ENCODE measurements at regions not wholly inside any gene's neighbourhood (a gene's known extent, or its start where the extent isn't known, plus 50 kb on each side); places are given as distances from the start of the nearest gene placed in this dataset.

DNA sequence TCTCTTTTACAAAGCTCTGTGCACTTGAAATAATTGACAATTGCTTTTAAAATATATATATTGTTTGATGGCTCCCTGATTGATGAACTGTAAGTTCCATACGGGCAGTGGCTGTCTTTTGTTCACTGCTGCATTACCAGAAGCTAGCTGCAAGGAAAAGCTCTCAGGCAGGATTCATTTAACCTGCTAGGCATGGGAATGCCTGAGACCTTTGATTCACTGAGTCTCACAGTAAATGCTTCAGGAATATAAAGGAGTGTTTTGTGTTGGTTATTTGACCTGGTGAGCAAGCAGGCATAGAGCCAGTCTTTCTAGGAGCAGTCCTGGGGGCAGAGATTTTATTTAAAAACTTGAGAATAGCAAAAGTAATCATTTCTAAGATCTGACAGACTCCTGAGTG, 193.2 kb upstream of the ITGA4 start:
- H3K79me2 ChIP-seq (ENCODE audit: control insufficient read depth, insufficient read depth, low read length), result no peaks in the 10 kb centered on the region
- H3K27ac ChIP-seq (ENCODE audit: control insufficient read depth, insufficient read depth, low read length), result no peak overlapping the region
- no peaks in the 10 kb centered on the region for H3K27me3 ChIP-seq (ENCODE audit: control insufficient read depth, extremely low read depth, insufficient read depth, low read length)
- H3K4me2 ChIP-seq (ENCODE audit: control insufficient read depth, extremely low read depth, insufficient read depth, low read depth, low read length), result no peak overlapping the region
- TF ChIP-seq, protein P1, sequence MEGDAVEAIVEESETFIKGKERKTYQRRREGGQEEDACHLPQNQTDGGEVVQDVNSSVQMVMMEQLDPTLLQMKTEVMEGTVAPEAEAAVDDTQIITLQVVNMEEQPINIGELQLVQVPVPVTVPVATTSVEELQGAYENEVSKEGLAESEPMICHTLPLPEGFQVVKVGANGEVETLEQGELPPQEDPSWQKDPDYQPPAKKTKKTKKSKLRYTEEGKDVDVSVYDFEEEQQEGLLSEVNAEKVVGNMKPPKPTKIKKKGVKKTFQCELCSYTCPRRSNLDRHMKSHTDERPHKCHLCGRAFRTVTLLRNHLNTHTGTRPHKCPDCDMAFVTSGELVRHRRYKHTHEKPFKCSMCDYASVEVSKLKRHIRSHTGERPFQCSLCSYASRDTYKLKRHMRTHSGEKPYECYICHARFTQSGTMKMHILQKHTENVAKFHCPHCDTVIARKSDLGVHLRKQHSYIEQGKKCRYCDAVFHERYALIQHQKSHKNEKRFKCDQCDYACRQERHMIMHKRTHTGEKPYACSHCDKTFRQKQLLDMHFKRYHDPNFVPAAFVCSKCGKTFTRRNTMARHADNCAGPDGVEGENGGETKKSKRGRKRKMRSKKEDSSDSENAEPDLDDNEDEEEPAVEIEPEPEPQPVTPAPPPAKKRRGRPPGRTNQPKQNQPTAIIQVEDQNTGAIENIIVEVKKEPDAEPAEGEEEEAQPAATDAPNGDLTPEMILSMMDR (optimal IDR thresholded peaks at IDR 0.05 in 1 of 3, IDR thresholded peaks at IDR 0.05 in 1 of 3, conservative IDR thresholded peaks at IDR 0.05 in 1 of 3; ENCODE audit: extremely low read depth in 1 of 3, insufficient read depth in 2 of 3, low read length in 3 of 3), result no peak
- no peak for TF ChIP-seq EZH2 (IDR thresholded peaks at IDR 0.05; ENCODE audit: low read length)
- DNase-seq (ENCODE audit: low read depth, low spot score) (no peak), FAIRE-seq (no peak)
- no peak overlapping the region for H3K4me3 ChIP-seq (ENCODE audit: control insufficient read depth in 2 of 3, extremely low read depth in 1 of 3, insufficient read depth in 2 of 3, low read depth in 1 of 3, low read length in 3 of 3)
- no peaks in the 10 kb centered on the region for H3K9me1 ChIP-seq (ENCODE audit: control insufficient read depth, extremely low read depth, insufficient read depth, low read length)
- H3K9me3 ChIP-seq (ENCODE audit: control insufficient read depth, low read depth, low read length), result no peaks in the 10 kb centered on the region
- H2AFZ ChIP-seq (ENCODE audit: control insufficient read depth, low read length), result no peak overlapping the region
- no peak overlapping the region for H3K9ac ChIP-seq (ENCODE audit: control insufficient read depth, extremely low read depth, insufficient read depth, low read length)
- no peaks in the 10 kb centered on the region for H3K36me3 ChIP-seq (ENCODE audit: control insufficient read depth in 2 of 2, extremely low read depth in 1 of 2, insufficient read depth in 2 of 2, low read length in 2 of 2)
- dilution Hi-C loops (cut with MboI; ENCODE audit: extremely low pct_ligation_motif_present, low sequenced_read_pairs), result no loop called here
- no peaks in the 10 kb centered on the region for H4K20me1 ChIP-seq (ENCODE audit: control insufficient read depth, extremely low read depth, insufficient read depth, low read length)
- no peaks in the 10 kb centered on the region for H3K4me1 ChIP-seq (ENCODE audit: control insufficient read depth, extremely low read depth, insufficient read depth, low read length)

DNA sequence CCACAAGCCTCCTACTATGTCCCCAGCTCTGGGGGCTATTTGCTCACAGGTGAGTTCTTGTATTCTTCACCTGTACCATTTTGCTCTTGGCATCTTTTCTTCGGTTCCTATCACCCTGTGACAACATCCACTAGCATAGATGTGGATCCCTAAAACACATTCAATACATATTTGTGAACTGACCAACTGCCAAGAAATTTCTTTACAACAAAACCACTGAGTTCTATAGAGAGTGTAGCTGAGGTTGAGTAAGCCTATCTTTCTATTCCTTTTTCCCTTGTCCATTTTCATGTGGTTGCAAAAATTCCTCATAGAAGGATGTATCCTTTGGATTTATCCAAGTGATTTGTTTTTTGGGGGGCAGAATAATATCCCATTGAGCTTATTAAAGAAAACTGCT, 192.7 kb upstream of the ITGA4 start:
- Histone ChIP-seq H3K4me3 (ENCODE audit: control insufficient read depth in 2 of 3, extremely low read depth in 1 of 3, insufficient read depth in 2 of 3, low read depth in 1 of 3, low read length in 3 of 3) (no peak overlapping the region), H3K79me2 (ENCODE audit: control insufficient read depth, insufficient read depth, low read length) (no peaks in the 10 kb centered on the region), H2AFZ (ENCODE audit: control insufficient read depth, low read length) (no peak overlapping the region), H3K27ac (ENCODE audit: control insufficient read depth, insufficient read depth, low read length) (no peak overlapping the region), H4K20me1 (ENCODE audit: control insufficient read depth, extremely low read depth, insufficient read depth, low read length) (no peaks in the 10 kb centered on the region), H3K9ac (ENCODE audit: control insufficient read depth, extremely low read depth, insufficient read depth, low read length) (no peak overlapping the region), H3K9me3 (ENCODE audit: control insufficient read depth, low read depth, low read length) (no peaks in the 10 kb centered on the region), H3K36me3 (ENCODE audit: control insufficient read depth in 2 of 2, extremely low read depth in 1 of 2, insufficient read depth in 2 of 2, low read length in 2 of 2) (no peaks in the 10 kb centered on the region), H3K4me2 (ENCODE audit: control insufficient read depth, extremely low read depth, insufficient read depth, low read depth, low read length) (no peak overlapping the region), H3K27me3 (ENCODE audit: control insufficient read depth, extremely low read depth, insufficient read depth, low read length) (no peaks in the 10 kb centered on the region), H3K4me1 (ENCODE audit: control insufficient read depth, extremely low read depth, insufficient read depth, low read length) (no peaks in the 10 kb centered on the region), H3K9me1 (ENCODE audit: control insufficient read depth, extremely low read depth, insufficient read depth, low read length) (no peaks in the 10 kb centered on the region)
- no peak for FAIRE-seq
- dilution Hi-C loops (cut with MboI; ENCODE audit: extremely low pct_ligation_motif_present, low sequenced_read_pairs), result no loop called here
- TF ChIP-seq, protein P1 (optimal IDR thresholded peaks at IDR 0.05 in 1 of 3, IDR thresholded peaks at IDR 0.05 in 1 of 3, conservative IDR thresholded peaks at IDR 0.05 in 1 of 3; ENCODE audit: extremely low read depth in 1 of 3, insufficient read depth in 2 of 3, low read length in 3 of 3), result no peak
- TF ChIP-seq EZH2 (IDR thresholded peaks at IDR 0.05; ENCODE audit: low read length), result no peak
- no peak for DNase-seq (ENCODE audit: low read depth, low spot score)
